Right ventricle myocardium inferior (tissue), 1 donor: ENCODE measurements at regions not wholly inside any gene's neighbourhood (a gene's known extent, or its start where the extent isn't known, plus 50 kb on each side); places are given as distances from the start of the nearest gene placed in this dataset.
A peak's percentile ranks its signal among the peaks of the same experiment; 100 is the strongest.

Source experiments
- ATAC-seq: fragments of 200-7000 bp; cut with Tn5 transposase; one replicate; pipeline ENCODE4 v1.9.1; 2020; ENCODE audit warnings: mild to moderate bottlenecking, moderate library complexity
- DNase-seq: peaks from one replicate; pipeline ENCODE4 v3.0.0; 2021; ENCODE audit errors: missing footprints
- intact Hi-C: fragments of 100-400 bp; cut with DNase I; formaldehyde crosslinking; loops from one replicate; pipeline ENCODE4 v1.11.0; 2022
- donor health status: DM: no; HTN: yes; CAD: no; lungs with severe emphysema.

DNA sequence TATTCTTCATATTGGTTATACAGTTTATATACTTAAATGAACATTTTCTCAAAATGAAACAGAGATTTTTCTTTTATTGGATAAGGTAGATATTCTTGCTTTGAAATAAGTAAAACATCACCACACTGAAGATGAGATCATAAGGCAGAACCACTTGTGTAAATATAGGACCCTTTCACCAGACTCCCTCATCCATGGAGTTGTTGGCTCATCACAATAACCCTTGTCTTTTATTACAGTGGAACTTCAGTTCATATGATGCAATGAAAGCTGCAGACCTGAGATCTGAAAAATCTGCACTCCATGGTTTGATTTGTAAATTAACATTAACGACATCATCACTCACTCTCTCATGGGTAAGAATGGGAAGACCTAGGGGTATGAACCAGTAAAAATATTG is 51.9 kb upstream of the DBX2 start:
- ATAC-seq (no peak), DNase-seq (no peak)
- intact Hi-C loops = no loop called here

DNA sequence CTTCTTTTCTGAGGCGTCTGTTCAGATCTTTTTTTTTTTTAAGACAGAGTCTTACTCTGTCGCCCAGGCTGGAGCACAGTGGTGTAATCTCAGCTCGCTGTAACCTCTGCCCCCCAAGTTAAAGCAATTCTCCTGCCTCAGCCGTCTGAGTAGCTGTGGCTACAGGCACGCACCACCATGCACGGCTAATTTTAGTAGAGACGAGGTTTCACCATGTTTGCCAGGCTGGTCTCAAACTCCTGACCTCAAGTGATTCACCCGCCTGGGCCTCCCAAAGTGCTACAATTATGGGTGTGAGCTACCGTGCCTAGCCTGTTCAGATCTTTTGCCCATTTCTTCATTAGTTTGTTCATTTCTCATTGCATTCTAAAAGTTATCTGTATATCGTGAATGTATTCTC is 55.1 kb upstream of the DBX2 start:
- intact Hi-C loops = no loop called here
- ATAC-seq (no peak), DNase-seq (no peak)

DNA sequence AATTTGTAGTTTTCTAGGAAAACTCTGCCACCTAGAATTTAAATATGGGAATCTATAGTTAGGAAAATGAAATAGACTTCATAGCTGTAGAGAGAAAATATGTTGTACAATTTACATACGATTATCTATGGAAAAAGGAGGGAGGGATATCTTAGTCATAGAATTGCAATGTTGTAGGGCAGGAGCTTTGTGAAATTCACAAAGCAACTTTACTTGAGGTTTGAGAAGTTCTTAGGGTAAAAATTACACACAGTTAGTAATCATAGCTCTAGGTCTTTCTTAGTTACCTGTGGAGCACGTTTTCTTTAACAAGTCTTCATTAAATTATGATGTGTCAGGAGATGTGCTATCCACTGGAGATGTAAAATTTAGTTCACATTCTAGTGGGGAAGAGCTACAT is 61.4 kb upstream of the DBX2 start:
- DNase-seq = no peak
- intact Hi-C loops = no loop called here
- ATAC-seq = no peak

DNA sequence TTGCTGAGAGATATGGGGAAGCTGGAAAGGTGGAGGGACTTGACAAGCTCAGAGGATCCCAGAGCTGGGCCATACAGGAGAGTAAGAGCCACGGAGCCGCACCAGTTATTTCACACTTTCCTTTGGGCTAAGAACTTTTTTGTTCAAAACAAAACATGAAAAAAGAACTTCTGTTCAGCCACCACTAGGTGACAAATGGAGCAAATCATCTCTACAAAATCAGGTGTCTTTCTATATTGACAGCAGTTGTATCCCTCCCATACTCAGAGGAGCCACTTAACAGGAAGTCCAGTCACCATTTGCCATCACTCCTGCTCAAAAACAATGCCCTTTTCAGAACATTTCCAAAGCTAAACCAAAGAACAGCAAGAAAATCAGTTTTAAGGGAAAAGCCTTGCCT is 70.3 kb upstream of the DBX2 start:
- ATAC-seq (no peak), DNase-seq (no peak)
- intact Hi-C loops = loop anchor here (10.0 kb wide), 1 partner anchor 146 kb away; no protein-coding TSS in a partner anchor

DNA sequence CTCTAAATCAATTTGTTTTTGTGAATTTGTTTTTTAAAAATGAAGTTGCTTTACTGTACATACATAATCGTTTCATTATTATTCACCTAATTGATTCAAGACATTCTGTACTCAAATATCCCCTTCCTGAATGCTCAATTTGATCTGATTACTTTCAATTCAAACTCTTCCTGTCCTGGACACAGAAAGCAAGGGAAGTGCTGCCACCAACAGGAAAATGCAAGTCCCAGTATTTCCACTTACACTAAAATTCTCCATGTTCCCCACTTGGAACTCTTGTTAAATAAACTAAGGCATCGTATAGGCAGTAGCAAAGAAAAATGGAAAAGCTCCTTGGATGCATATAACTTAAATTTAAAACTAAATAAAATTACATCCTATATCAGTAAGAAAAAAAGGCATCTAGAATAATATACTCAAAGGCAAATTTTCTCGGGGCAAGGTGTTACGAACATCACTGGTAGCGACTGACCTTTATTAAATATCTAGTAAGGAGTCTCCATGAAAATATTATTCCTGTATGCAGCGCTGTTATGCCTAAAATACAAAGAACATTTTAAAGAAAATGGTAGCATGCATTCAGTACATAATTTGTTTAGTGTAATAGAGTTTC is 72.0 kb upstream of the DBX2 start:
- intact Hi-C loops = loop anchor here (10.0 kb wide), 1 partner anchor 148 kb away; no protein-coding TSS in a partner anchor
- ATAC-seq = no peak
- DNase-seq = no peak

DNA sequence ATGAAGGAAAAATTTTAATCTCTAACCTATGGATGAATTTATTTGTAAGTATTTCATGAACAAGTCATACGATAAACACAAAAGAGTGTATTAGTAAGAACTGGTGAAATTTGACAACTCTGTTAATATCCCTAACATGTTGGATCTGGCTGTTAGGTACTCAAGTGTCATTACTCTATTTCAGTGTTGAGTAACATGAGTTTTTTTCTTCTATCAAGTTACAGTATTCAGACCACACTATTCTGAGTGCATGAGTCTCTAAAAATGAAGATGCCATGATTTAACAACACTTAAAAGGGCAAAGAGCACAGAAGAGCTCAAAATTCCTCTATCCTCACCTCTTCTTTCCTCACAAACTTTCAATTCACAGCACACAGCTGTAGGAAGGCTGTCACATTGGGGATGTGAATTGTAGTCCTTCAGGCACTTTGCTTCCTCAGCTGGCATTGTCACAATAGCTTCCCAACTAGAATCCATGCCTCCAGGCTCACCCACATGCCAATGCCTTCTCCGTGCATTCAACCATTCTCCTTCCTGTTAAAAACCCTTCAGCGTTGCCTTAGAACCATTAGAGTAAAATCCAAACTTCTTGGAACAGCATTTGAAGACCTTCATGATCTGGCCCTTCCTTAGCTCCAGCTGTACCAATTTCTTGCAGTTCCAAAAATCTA is 73.7 kb upstream of the DBX2 start:
- intact Hi-C loops = loop anchor here (10.0 kb wide), 1 partner anchor 150 kb away; no protein-coding TSS in a partner anchor

DNA sequence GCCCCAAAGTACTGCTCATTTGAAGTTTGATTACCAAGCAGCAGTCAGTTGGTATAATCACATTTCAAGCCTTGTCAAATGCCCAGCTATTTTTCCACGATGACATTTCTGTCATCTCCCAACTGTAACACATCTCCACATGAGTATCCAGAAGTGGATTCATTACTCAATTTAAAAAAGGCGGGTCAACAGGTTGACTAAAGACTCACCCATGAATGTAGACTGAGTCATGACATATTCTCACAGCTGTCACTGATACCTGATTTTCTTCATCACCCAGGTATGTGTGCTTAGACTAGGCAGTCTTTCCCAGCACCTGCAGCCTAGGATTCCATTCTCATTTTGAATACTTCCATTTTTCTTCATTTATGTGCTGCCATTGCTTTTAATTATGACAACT is 75.1 kb upstream of the DBX2 start:
- intact Hi-C loops = loop anchor here (10.0 kb wide), 1 partner anchor 151 kb away; no protein-coding TSS in a partner anchor
- ATAC-seq (no peak), DNase-seq (no peak)

More for the DNA sequence above, 73.7 kb upstream of the DBX2 start:
- DNase-seq (no peak), ATAC-seq (no peak)

DNA sequence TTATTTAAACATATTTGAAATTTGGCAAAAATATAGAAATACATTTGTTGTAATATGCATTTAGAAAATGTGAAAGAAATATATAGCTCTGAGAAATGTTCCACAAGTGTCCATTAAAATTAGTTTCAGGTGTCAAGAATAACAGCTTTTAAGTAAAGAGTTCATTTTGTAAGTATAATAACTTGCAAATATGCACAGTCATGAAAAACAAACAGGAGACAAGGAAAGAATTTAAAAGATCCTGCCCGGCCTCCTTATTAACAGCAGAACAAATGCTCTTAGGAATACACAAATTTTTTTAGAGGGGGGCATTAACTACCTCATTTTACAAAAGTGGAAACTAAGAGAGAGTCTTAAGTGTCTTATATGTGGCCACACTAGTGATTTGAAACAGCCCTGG is 77.7 kb upstream of the DBX2 start:
- ATAC-seq (no peak), DNase-seq (no peak)
- intact Hi-C loops = loop anchor here (10.0 kb wide), 1 partner anchor 154 kb away; no protein-coding TSS in a partner anchor

DNA sequence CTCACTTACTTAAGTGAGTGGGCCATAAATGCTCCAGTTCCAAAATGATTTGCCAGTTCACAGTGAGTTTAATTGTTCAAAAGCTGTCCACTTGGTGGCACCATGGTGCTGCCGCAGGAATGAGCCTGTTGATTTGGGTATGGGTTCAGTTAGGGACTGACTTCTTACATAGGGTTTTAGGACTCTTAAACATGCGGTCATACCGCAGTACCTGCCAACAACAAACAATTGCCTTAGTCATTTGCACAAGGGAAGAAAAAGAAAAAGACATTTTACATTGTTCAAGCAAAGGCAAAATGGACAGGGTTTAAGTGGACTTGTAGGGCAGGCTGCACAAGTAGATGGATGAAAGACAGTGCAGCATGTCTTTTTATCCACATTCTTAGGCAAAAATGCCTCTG is 80.0 kb upstream of the DBX2 start:
- ATAC-seq (peak; percentile 59), DNase-seq (no peak)
- intact Hi-C loops = no loop called here

DNA sequence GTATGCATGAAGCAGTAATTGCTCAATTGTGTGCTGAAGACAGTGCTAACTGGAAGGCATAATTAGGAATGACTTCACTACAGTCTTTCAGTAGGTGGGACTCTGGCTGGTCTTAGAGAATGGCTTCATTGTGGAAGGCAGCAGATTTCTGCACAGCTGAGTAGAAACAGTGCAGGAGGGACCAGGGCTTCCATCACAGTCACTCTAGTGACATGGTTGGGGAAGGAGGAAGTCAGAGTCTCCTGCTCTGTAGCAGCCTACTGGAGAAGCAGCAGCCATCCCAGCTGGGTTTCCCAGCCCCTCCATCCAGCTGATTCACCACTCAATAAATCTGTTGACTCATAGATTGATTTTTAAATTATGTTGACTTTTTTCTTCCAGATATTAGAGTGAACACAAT is 80.6 kb upstream of the DBX2 start:
- ATAC-seq (no peak), DNase-seq (no peak)
- intact Hi-C loops = no loop called here

DNA sequence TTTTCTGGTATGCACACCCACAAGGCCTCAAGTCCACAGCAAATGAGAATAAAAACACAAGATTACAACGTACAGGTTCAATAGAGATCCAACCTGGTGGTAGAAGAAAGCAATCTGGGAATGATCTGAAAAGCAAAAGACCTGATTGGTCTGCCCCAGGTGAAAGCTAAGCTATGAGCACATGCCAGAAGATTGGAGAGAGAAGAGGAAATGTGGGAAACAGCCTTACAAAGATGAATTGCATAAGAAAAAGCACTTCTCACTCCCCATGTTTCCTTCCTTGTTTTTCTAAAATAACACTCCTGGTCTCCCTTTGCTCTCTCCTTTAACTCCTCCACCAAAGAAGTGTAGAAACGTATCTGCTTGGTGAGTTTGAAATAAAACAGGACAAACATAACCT is 77.3 kb upstream of the ANO6 start:
- intact Hi-C loops = no loop called here

DNA sequence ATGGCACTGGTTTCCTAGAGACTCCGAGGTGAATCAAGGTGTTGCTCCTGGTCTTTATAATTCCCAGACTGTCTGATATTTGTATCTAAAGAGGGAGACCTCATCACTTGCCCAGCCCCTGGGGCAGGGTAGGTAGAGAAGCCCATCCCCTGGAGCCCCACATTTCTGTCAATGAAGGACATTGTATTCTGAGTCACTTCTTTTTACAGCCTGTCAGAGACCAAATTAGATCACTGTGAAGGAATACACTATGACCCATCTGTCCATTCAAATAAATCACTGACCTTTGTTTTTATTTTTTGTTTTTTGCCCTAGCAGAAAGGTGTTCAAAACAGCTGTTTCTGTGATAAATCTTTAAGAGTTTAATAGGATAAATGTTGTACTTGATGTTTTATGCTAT is 67.9 kb upstream of the ANO6 start:
- DNase-seq (no peak), ATAC-seq (no peak)
- intact Hi-C loops = no loop called here

More for the DNA sequence above, 77.3 kb upstream of the ANO6 start:
- ATAC-seq (no peak), DNase-seq (no peak)

DNA sequence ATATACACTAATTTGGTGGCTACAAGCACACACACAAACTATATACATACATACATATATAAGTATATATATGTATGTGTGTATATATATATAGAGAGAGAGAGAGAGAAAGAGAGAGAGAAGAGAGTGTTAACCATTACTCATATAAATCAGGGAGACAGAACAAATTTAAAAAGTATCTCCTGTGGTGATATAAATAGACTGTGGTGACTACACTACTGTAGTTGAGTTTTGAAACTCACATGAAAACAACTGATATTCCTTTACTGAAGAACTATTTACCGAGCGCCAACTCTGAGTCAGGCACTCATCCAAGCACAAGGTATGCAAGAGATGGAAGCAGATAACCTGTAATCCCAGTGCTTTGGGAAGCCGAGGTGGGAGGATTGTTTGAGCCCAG is 67.3 kb upstream of the ANO6 start:
- ATAC-seq (no peak), DNase-seq (no peak)
- intact Hi-C loops = no loop called here

DNA sequence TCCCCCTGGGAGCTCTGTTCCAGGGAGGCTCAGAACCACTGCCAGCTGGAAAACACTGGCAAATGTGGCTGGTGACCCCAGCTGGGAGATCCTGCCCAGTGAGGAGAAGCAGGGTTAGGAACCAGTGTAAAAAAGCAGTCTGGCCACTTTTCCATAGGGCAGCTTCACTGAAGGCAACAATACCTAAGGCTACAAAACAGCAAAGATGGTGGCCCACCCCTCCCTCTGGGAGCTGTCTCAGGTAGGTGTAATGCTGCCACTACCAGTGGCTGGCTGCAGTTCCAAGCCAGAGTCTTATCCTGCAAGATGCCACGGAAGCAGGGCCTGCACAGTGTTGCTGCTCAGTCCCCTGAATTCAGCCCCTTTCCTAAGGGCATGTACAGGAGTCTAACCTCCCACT is 50.6 kb upstream of the ANO6 start:
- ATAC-seq = no peak
- intact Hi-C loops = no loop called here
- no peak for DNase-seq

DNA sequence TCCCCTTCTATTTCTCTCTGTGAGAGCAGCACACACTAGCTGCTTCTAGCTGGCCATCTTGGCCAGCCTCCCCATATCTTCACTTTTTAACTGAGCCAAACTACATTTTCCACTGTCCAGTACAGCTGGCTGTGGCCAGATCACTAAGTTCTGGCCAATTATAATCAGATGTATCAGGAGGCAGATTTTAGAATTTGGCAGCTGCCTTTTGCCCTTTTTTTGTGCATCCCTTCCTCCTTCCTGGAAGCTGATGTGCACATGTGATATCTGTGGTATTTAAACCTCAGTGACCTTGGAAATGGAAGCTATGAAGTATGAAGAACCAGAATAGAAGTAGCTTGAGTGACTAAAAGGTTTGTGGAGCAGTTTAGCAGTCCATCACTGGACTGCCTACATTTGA is 49.8 kb upstream of the ANO6 start:
- intact Hi-C loops = no loop called here
- no peak for ATAC-seq
- DNase-seq = no peak
